IMR-90 (cell line): ENCODE measurements at regions not wholly inside any gene's neighbourhood (a gene's known extent, or its start where the extent isn't known, plus 50 kb on each side); places are given as distances from the start of the nearest gene placed in this dataset.

ENCODE experiments used
- ATAC-seq: fragments of 200-7000 bp; cut with Tn5 transposase; 2 replicates; pipeline ENCODE4 v1.9.1; 2020; ENCODE audit warnings: low read depth, mild to moderate bottlenecking, moderate library complexity
- BruUV-seq: library from RNA; stranded (reverse); fragments of 400-500 nt; replicated peaks from 2 replicates; lab custom pipeline; 2021; lab: Mats Ljungman, UMichigan
- CTCF ChIA-PET: fragments of 300-600 bp; formaldehyde crosslinking; extraction: SDS; loops from one replicate; lab custom pipeline; 2021; ENCODE audit warnings: antibody characterized with exemption; lab: Yijun Ruan, JAX
- POLR2A ChIA-PET: fragments of 300-600 bp; sonication (Branson Sonifier 250); formaldehyde crosslinking; loops from one replicate; lab custom pipeline; 2022; ENCODE audit warnings: antibody characterized with exemption; ENCODE audit not compliant: unreplicated experiment; lab: Charles Lee
- DNase-seq: peaks from one replicate; pipeline ENCODE4 v3.0.0; 2013
- H2AFZ ChIP-seq: replicated peaks from 2 replicates; pipeline ENCODE3; 2013; ENCODE audit warnings: low read length, mild to moderate bottlenecking; ENCODE audit not compliant: poor library complexity
- H2AK5ac ChIP-seq: 2 replicates; pipeline ENCODE4 v1.6.1; 2013; ENCODE audit warnings: low read depth, low read length, inconsistent platforms
- H2AK9ac ChIP-seq: replicated peaks from 2 replicates; pipeline ENCODE3; 2013; ENCODE audit warnings: mild to moderate bottlenecking, low read depth, low read length, moderate library complexity; ENCODE audit not compliant: poor library complexity
- H2BK120ac ChIP-seq: 2 replicates; pipeline ENCODE4 v1.6.1; 2013; ENCODE audit warnings: low read depth, low read length, inconsistent platforms
- H2BK15ac ChIP-seq: 3 replicates; pipeline ENCODE4 v1.6.1; 2013; ENCODE audit warnings: low read depth, low read length, inconsistent platforms
- H2BK20ac ChIP-seq: 2 replicates; pipeline ENCODE4 v1.6.1; 2013; ENCODE audit warnings: low read depth, mild to moderate bottlenecking, inconsistent platforms, low read length, moderate library complexity
- H2BK5ac ChIP-seq: 2 replicates; pipeline ENCODE4 v1.6.1; 2013; ENCODE audit warnings: mild to moderate bottlenecking, low read depth, low read length, inconsistent platforms; ENCODE audit not compliant: poor library complexity, severe bottlenecking
- H3K14ac ChIP-seq: replicated peaks from 2 replicates; pipeline ENCODE4 v1.6.1; 2013; ENCODE audit warnings: low read depth, low read length, inconsistent platforms
- H3K18ac ChIP-seq: 2 replicates; pipeline ENCODE4 v1.6.1; 2013; ENCODE audit warnings: low read depth, low read length, control low read depth
- H3K23ac ChIP-seq: 2 replicates; pipeline ENCODE4 v1.6.1; 2013; ENCODE audit warnings: low read depth, low read length, inconsistent platforms
- H3K27ac ChIP-seq: 2 replicates; pipeline ENCODE4 v1.5.1; 2013; ENCODE audit warnings: mild to moderate bottlenecking, control low read depth, low read length; ENCODE audit not compliant: insufficient read depth
- H3K27me3 ChIP-seq: 2 replicates; pipeline ENCODE4 v1.6.1; 2013; ENCODE audit warnings: low read length; ENCODE audit not compliant: control insufficient read depth, insufficient read depth
- H3K36me3 ChIP-seq: 2 replicates; pipeline ENCODE4 v1.6.1; 2013; ENCODE audit warnings: low read length, mixed read lengths; ENCODE audit not compliant: control insufficient read depth, insufficient read depth
- H3K4ac ChIP-seq: 2 replicates; pipeline ENCODE4 v1.6.1; 2013; ENCODE audit warnings: low read depth, low read length, inconsistent platforms
- H3K4me1 ChIP-seq: 2 replicates; pipeline ENCODE4 v1.6.1; 2013; ENCODE audit warnings: low read length, mixed read lengths; ENCODE audit not compliant: control insufficient read depth, insufficient read depth
- H3K4me2 ChIP-seq: 2 replicates; pipeline ENCODE4 v1.6.1; 2013; ENCODE audit warnings: low read depth, mild to moderate bottlenecking, control low read depth, low read length, moderate library complexity
- H3K4me3 ChIP-seq: 2 replicates; pipeline ENCODE4 v1.5.1; 2013; ENCODE audit warnings: low read depth, mild to moderate bottlenecking, control low read depth, low read length, moderate library complexity; ENCODE audit not compliant: insufficient read depth
- H3K56ac ChIP-seq: 2 replicates; pipeline ENCODE4 v1.6.1; 2013; ENCODE audit warnings: low read length, inconsistent platforms; ENCODE audit not compliant: insufficient read depth; ENCODE audit errors: extremely low read depth
- H3K79me1 ChIP-seq, 2 experiments: 2 replicates each; pipeline ENCODE4 v1.6.1; 2013; ENCODE audit warnings: low read length in 2 of 2, inconsistent platforms in 1 of 2, low read depth in 1 of 2
- H3K9ac ChIP-seq: 2 replicates; pipeline ENCODE4 v1.6.1; 2013; ENCODE audit warnings: low read depth, low read length, control low read depth
- H3K9me1 ChIP-seq: 2 replicates; pipeline ENCODE4 v1.6.1; 2013; ENCODE audit warnings: low read length, inconsistent platforms; ENCODE audit not compliant: insufficient read depth
- H3K9me3 ChIP-seq: 2 replicates; pipeline ENCODE4 v1.6.1; 2013; ENCODE audit warnings: low read length; ENCODE audit not compliant: control insufficient read depth, insufficient read depth
- H4K20me1 ChIP-seq: 2 replicates; pipeline ENCODE4 v1.6.1; 2013; ENCODE audit warnings: low read length, inconsistent platforms; ENCODE audit not compliant: insufficient read depth
- H4K5ac ChIP-seq: 2 replicates; pipeline ENCODE4 v1.6.1; 2013; ENCODE audit warnings: mild to moderate bottlenecking, low read depth, low read length, control low read depth
- H4K8ac ChIP-seq, 2 experiments: 2 replicates each; pipeline ENCODE4 v1.6.1; 2013; ENCODE audit warnings: low read depth in 2 of 2, low read length in 2 of 2, control low read depth in 1 of 2, inconsistent platforms in 1 of 2
- H4K91ac ChIP-seq: 2 replicates; pipeline ENCODE4 v1.6.1; 2013; ENCODE audit warnings: low read depth, low read length, inconsistent platforms; ENCODE audit not compliant: insufficient read depth
- BHLHE40 ChIP-seq: fragments of 150-350 bp; IDR thresholded peaks from 2 replicates; pipeline ENCODE4 v1.6.1; 2016; ENCODE audit warnings: mild to moderate bottlenecking, low read depth, low read length
- CEBPB ChIP-seq: IDR thresholded peaks from 2 replicates; pipeline ENCODE4 v1.6.1; 2012; ENCODE audit warnings: low read depth, low read length, improper control_type of control experiment
- CHD1 ChIP-seq: IDR thresholded peaks from 2 replicates; pipeline ENCODE4 v1.6.1; 2012; ENCODE audit warnings: low read depth, low read length, improper control_type of control experiment
- FOS ChIP-seq: fragments of 150-350 bp; IDR thresholded peaks from 2 replicates; pipeline ENCODE4 v1.6.1; 2016; ENCODE audit warnings: low read depth, low read length
- MAFK ChIP-seq: IDR thresholded peaks from 2 replicates; pipeline ENCODE4 v1.6.1; 2012; ENCODE audit warnings: low read depth, low read length, improper control_type of control experiment
- MAZ ChIP-seq: IDR thresholded peaks from 2 replicates; pipeline ENCODE4 v1.6.1; 2012; ENCODE audit warnings: low read depth, mild to moderate bottlenecking, low read length, improper control_type of control experiment, moderate library complexity, borderline replicate concordance
- MXI1 ChIP-seq: IDR thresholded peaks from 2 replicates; pipeline ENCODE4 v1.6.1; 2012; ENCODE audit warnings: low read depth, mild to moderate bottlenecking, low read length, moderate library complexity, borderline replicate concordance
- NFE2L2 ChIP-seq: fragments of 150-350 bp; IDR thresholded peaks from 2 replicates; pipeline ENCODE4 v1.6.1; 2016; ENCODE audit warnings: low read depth, mild to moderate bottlenecking, low read length
- POLR2A ChIP-seq: IDR thresholded peaks from 2 replicates; pipeline ENCODE4 v1.6.1; 2012; ENCODE audit warnings: mild to moderate bottlenecking, low read depth, low read length
- RAD21 ChIP-seq: IDR thresholded peaks from 2 replicates; pipeline ENCODE4 v1.6.1; 2012; ENCODE audit warnings: low read length, improper control_type of control experiment
- RCOR1 ChIP-seq: IDR thresholded peaks from 2 replicates; pipeline ENCODE4 v1.6.1; 2012; ENCODE audit warnings: mild to moderate bottlenecking, low read length, improper control_type of control experiment; ENCODE audit not compliant: insufficient replicate concordance
- RFX5 ChIP-seq: IDR thresholded peaks from 2 replicates; pipeline ENCODE4 v1.8.0; 2012; ENCODE audit warnings: low read depth, mild to moderate bottlenecking, low read length, moderate library complexity
- SMC3 ChIP-seq: fragments of 150-350 bp; IDR thresholded peaks from 2 replicates; pipeline ENCODE4 v1.6.1; 2016; ENCODE audit warnings: low read depth, mild to moderate bottlenecking, antibody characterized with exemption, low read length, moderate library complexity
- WGBS, 2 experiments: methylation state at CpG; one replicate each; pipeline versions ENCODE4 v1.1.5 to v1.1.7; 2013; ENCODE audit warnings: missing lambda C conversion rate in 2 of 2; ENCODE audit not compliant: insufficient read length in 1 of 2; ENCODE audit errors: extremely low coverage in 2 of 2; 5-methylcytosine and 5-hydroxymethylcytosine counted together
- dilution Hi-C: fragments of 300-500 bp; cut with HindIII; formaldehyde crosslinking; loops from one replicate; pipeline ENCODE4 v1.14.3; 2018; ENCODE audit warnings: low sequenced_read_pairs; ENCODE audit not compliant: unreplicated experiment
- in situ Hi-C: fragments of 300-500 bp; cut with MboI; formaldehyde crosslinking; loops from 3 replicates; pipeline ENCODE4 v1.14.3; 2019; ENCODE audit warnings: low sequenced_read_pairs, inconsistent platforms, mixed read lengths
- intact Hi-C: fragments of 100-400 bp; cut with micrococcal nuclease; formaldehyde crosslinking; loops from 2 replicates; pipeline ENCODE4 v1.10.0; 2022
- TF ChIP-seq, protein P1 (sequence below): conservative IDR thresholded peaks from 2 replicates; pipeline ENCODE4 v1.5.1; 2012; ENCODE audit warnings: mild to moderate bottlenecking, low read depth, low read length, improper control_type of control experiment
- TF ChIP-seq, protein P2 (sequence below): fragments of 150-350 bp; IDR thresholded peaks from 2 replicates; pipeline ENCODE4 v1.6.1; 2017; ENCODE audit warnings: mild to moderate bottlenecking, antibody characterized with exemption, low read length, low read depth
- TF ChIP-seq, protein P3 (sequence below): fragments of 150-350 bp; IDR thresholded peaks from 2 replicates; pipeline ENCODE4 v1.6.1; 2016; ENCODE audit warnings: low read depth, mild to moderate bottlenecking, low read length, moderate library complexity, borderline replicate concordance

DNA sequence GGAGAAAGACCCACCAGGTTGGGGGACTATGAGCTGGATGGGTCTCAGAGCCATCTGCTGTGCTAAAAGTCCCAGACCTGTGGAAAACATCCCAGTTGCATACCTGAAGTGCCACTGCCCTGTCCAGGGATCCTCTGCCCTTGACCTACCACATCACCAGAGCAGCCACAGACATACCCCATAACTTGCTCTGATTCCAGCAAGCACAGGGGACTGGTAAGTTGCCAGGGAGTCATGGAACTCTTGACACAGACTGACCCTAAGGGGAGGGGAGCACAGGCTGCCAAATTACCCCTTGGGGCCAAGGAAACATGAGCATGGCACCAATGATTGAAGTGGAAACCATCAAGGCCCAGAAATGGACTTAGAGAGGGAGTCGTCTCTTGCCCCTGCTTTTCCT lies 1335.1 kb upstream of the ALCAM start:
- H3K4me2 ChIP-seq, result no peak overlapping the region
- TF ChIP-seq POLR2A (no peak), RAD21 (no peak), NFE2L2 (no peak), BHLHE40 (no peak), MAZ (no peak), MAFK (no peak), MXI1 (no peak), RCOR1 (no peak), CHD1 (no peak), SMC3 (no peak), FOS (no peak), CEBPB (no peak), RFX5 (no peak)
- TF ChIP-seq, protein P1, sequence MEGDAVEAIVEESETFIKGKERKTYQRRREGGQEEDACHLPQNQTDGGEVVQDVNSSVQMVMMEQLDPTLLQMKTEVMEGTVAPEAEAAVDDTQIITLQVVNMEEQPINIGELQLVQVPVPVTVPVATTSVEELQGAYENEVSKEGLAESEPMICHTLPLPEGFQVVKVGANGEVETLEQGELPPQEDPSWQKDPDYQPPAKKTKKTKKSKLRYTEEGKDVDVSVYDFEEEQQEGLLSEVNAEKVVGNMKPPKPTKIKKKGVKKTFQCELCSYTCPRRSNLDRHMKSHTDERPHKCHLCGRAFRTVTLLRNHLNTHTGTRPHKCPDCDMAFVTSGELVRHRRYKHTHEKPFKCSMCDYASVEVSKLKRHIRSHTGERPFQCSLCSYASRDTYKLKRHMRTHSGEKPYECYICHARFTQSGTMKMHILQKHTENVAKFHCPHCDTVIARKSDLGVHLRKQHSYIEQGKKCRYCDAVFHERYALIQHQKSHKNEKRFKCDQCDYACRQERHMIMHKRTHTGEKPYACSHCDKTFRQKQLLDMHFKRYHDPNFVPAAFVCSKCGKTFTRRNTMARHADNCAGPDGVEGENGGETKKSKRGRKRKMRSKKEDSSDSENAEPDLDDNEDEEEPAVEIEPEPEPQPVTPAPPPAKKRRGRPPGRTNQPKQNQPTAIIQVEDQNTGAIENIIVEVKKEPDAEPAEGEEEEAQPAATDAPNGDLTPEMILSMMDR, result no peak
- TF ChIP-seq, protein P2, sequence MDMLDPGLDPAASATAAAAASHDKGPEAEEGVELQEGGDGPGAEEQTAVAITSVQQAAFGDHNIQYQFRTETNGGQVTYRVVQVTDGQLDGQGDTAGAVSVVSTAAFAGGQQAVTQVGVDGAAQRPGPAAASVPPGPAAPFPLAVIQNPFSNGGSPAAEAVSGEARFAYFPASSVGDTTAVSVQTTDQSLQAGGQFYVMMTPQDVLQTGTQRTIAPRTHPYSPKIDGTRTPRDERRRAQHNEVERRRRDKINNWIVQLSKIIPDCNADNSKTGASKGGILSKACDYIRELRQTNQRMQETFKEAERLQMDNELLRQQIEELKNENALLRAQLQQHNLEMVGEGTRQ, result no peak
- TF ChIP-seq, protein P3, sequence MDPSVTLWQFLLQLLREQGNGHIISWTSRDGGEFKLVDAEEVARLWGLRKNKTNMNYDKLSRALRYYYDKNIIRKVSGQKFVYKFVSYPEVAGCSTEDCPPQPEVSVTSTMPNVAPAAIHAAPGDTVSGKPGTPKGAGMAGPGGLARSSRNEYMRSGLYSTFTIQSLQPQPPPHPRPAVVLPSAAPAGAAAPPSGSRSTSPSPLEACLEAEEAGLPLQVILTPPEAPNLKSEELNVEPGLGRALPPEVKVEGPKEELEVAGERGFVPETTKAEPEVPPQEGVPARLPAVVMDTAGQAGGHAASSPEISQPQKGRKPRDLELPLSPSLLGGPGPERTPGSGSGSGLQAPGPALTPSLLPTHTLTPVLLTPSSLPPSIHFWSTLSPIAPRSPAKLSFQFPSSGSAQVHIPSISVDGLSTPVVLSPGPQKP, result no peak
- no TSS peak for BruUV-seq
- no peak overlapping the region for H3K23ac ChIP-seq
- H3K4me3 ChIP-seq, result no peak overlapping the region
- H3K4ac ChIP-seq, result no peak overlapping the region
- POLR2A ChIA-PET, result no interaction called here
- H3K9me1 ChIP-seq, result no peaks in the 10 kb centered on the region
- dilution Hi-C loops (no loop called here), intact Hi-C loops (no loop called here), in situ Hi-C loops (no loop called here)
- H3K18ac ChIP-seq, result no peak overlapping the region
- no CpG with 5 or more reads among the region's 1 CpG for WGBS, 2 experiments
- H2BK15ac ChIP-seq, result no peak overlapping the region
- no peaks in the 10 kb centered on the region for H3K4me1 ChIP-seq
- no peaks in the 10 kb centered on the region for H3K79me1 ChIP-seq
- no peak overlapping the region for H2AK9ac ChIP-seq
- H3K36me3 ChIP-seq, result no peaks in the 10 kb centered on the region
- no peak overlapping the region for H2BK120ac ChIP-seq
- no peak overlapping the region for H4K5ac ChIP-seq
- no peak overlapping the region for H3K27ac ChIP-seq
- no peak overlapping the region for H3K14ac ChIP-seq
- no peak overlapping the region for H2BK20ac ChIP-seq
- ATAC-seq (no peak), DNase-seq (no peak)
- no peaks in the 10 kb centered on the region for H3K27me3 ChIP-seq
- no peak overlapping the region for H3K56ac ChIP-seq
- H3K9me3 ChIP-seq, result peaks cover 13% of the 10 kb centered on the region
- H2BK5ac ChIP-seq, result no peak overlapping the region
- CTCF ChIA-PET, result no interaction called here
- no peak overlapping the region for H2AK5ac ChIP-seq
- H4K91ac ChIP-seq, result no peak overlapping the region
- no peak overlapping the region for H3K9ac ChIP-seq
- H4K20me1 ChIP-seq, result no peaks in the 10 kb centered on the region
- no peak overlapping the region for H2AFZ ChIP-seq
- no peak overlapping the region for H4K8ac ChIP-seq
